Sigmoid colon (tissue), 4 donors: ENCODE measurements at regions not wholly inside any gene's neighbourhood (a gene's known extent, or its start where the extent isn't known, plus 50 kb on each side); places are given as distances from the start of the nearest gene placed in this dataset.

ENCODE experiments used
- EP300 ChIP-seq, 4 donors: sonication (generic); formaldehyde crosslinking; IDR thresholded peaks; one replicate each; pipeline ENCODE4 v1.6.1; 2017; ENCODE audit warnings: antibody characterized with exemption in 4 of 4
- POLR2A ChIP-seq, 2 donors: fragments of 450-650 bp; IDR thresholded peaks; one replicate each; pipeline ENCODE4 v1.6.1; 2016; ENCODE audit warnings: antibody characterized with exemption in 2 of 2, mild to moderate bottlenecking in 2 of 2, moderate library complexity in 2 of 2
- POLR2AphosphoS5 ChIP-seq, 4 donors: sonication (generic); formaldehyde crosslinking; IDR thresholded peaks; one replicate each; pipeline ENCODE4 v1.6.1; 2017; ENCODE audit warnings: antibody characterized with exemption in 4 of 4
- TF ChIP-seq, protein P1 (sequence below), 4 experiments: fragments of 450-650 bp in 3 of 4; fragments of 200-600 bp in 1 of 4; IDR thresholded peaks; one replicate each; pipeline ENCODE4 v1.5.1; 2016 to 2019; ENCODE audit warnings: antibody characterized with exemption in 4 of 4, mild to moderate bottlenecking in 3 of 4, moderate library complexity in 2 of 4

DNA sequence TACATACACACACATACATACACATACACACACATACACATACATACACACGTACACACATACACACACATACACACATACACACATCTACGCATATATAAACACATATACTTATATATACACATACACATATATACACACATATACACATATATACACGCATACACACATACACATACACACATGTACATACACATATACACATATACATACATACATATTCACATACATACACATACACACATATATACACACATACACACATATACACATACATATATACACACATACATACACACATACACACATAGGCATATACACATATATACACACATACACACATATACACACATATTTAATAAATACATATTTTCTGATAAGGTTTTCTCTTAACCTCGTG, 324.0 kb downstream of the RPS6KC1 start:
- TF ChIP-seq, protein P1, sequence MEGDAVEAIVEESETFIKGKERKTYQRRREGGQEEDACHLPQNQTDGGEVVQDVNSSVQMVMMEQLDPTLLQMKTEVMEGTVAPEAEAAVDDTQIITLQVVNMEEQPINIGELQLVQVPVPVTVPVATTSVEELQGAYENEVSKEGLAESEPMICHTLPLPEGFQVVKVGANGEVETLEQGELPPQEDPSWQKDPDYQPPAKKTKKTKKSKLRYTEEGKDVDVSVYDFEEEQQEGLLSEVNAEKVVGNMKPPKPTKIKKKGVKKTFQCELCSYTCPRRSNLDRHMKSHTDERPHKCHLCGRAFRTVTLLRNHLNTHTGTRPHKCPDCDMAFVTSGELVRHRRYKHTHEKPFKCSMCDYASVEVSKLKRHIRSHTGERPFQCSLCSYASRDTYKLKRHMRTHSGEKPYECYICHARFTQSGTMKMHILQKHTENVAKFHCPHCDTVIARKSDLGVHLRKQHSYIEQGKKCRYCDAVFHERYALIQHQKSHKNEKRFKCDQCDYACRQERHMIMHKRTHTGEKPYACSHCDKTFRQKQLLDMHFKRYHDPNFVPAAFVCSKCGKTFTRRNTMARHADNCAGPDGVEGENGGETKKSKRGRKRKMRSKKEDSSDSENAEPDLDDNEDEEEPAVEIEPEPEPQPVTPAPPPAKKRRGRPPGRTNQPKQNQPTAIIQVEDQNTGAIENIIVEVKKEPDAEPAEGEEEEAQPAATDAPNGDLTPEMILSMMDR (IDR thresholded peaks at IDR 0.05) = no peak
- TF ChIP-seq EP300 (IDR thresholded peaks at IDR 0.05) = no peak
- TF ChIP-seq POLR2A (IDR thresholded peaks at IDR 0.05) = no peak
- TF ChIP-seq POLR2AphosphoS5 (IDR thresholded peaks at IDR 0.05) = no peak
